ENCODE measurements at regions not wholly inside any gene's neighbourhood (a gene's known extent, or its start where the extent isn't known, plus 50 kb on each side); places are given as distances from the start of the nearest gene placed in this dataset.

DNA sequence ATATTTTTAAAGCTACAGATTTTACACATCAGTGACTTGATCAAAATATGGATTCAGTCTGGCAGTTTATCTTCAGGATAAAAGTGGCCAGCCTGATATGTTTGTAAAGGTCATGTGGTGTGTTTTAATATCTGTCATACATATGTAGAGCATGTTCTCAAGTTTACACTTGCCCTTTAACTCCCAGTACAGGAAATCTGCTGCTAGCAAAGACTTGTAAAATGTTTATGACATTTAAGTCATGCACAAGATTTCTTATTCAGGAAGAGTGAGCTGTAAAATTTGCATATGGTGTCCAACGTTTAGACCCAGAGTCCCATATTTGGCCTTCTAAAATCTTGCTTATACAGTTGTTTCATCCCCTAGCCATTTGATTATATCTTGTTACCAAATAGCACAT lies 197.5 kb upstream of the FLRT2 start:
- H3K4me3 ChIP-seq (ENCODE audit: low read depth in 1 of 5, low read length in 5 of 5): no peak overlapping the region
- no peak overlapping the region for H3K9ac ChIP-seq (ENCODE audit: low read length in 5 of 5)
- H3K27me3 ChIP-seq (ENCODE audit: control insufficient read depth in 5 of 5, insufficient read depth in 4 of 5, low read length in 5 of 5): no peaks in the 10 kb centered on the region
- peaks cover 0 to 4% (median 0%) of the 10 kb centered on the region in 5 donors for H3K9me3 ChIP-seq (ENCODE audit: control insufficient read depth in 5 of 5, low read length in 5 of 5)
- H3K36me3 ChIP-seq (ENCODE audit: control insufficient read depth in 5 of 5, insufficient read depth in 5 of 5, low read length in 5 of 5): no peaks in the 10 kb centered on the region
- no peaks in the 10 kb centered on the region for H3K4me1 ChIP-seq (ENCODE audit: control insufficient read depth in 5 of 5, insufficient read depth in 5 of 5, low read length in 5 of 5)
- H3K27ac ChIP-seq (ENCODE audit: low read depth, low read length): no peak overlapping the region

DNA sequence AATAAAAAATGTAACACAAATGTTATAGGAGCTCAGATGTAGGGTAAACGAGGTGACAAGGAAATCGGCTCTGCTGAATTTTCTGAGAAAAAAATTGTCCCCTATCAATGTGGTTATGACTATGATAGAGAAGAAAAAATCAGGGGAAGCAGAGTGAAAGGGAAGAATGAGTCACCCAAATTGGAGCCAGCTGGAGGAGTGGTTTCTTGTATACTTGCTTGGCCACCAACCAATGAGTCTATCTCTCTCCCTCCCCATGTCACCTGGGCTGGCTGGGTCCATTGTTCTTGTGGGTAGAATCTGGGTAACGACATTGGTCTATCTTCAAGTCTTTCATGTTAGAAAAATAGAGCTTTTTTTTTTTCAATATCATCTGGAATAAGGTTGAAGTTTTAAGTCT lies 196.6 kb upstream of the FLRT2 start:
- Histone ChIP-seq H3K27ac (ENCODE audit: low read depth, low read length) (no peak overlapping the region), H3K36me3 (ENCODE audit: control insufficient read depth in 5 of 5, insufficient read depth in 5 of 5, low read length in 5 of 5) (no peaks in the 10 kb centered on the region), H3K4me1 (ENCODE audit: control insufficient read depth in 5 of 5, insufficient read depth in 5 of 5, low read length in 5 of 5) (no peaks in the 10 kb centered on the region), H3K9ac (ENCODE audit: low read length in 5 of 5) (no peak overlapping the region), H3K4me3 (ENCODE audit: low read depth in 1 of 5, low read length in 5 of 5) (no peak overlapping the region), H3K27me3 (ENCODE audit: control insufficient read depth in 5 of 5, insufficient read depth in 4 of 5, low read length in 5 of 5) (no peaks in the 10 kb centered on the region), H3K9me3 (ENCODE audit: control insufficient read depth in 5 of 5, low read length in 5 of 5) (peaks cover 0 to 4% (median 0%) of the 10 kb centered on the region in 5 donors)

DNA sequence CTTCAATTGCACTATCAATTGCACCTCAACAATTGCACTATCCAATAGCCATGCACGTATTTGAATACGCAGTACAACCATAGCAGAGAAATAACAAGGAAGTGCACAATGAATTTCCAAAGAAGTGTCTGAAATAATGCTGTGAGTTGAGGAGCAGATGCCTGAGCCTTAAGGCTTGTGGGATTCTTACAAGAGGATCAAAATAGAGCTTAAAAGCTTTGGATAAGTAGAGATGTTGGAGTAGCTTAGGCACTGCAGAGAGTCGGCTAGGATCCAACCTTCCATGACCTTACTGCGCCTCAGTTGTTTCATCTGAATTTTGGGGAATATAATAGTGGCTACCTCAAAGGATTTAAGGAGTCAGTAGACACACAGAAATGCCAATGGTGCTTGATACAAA lies 196.1 kb upstream of the FLRT2 start:
- Histone ChIP-seq H3K4me1 (ENCODE audit: control insufficient read depth in 5 of 5, insufficient read depth in 5 of 5, low read length in 5 of 5) (no peaks in the 10 kb centered on the region), H3K4me3 (ENCODE audit: low read depth in 1 of 5, low read length in 5 of 5) (no peak overlapping the region)

DNA sequence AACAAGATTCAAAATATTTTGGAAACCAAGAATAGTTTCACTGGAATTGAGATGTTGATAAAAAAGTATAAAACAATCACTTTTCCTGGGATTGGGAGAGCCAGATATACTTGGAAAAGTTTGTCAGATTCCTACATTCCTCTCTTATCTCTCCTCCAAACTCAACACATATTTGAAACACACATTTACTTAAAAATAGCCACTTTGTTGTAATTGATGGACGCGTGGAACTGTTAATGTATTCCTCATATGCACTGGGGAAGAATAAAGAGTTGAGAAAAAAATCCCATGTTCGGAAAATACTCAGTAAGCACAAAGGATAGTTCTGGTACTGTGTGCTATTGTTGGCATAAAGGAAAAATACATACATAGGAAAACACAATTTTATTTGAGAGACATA lies 195.6 kb upstream of the FLRT2 start:
- Histone ChIP-seq H3K4me1 (ENCODE audit: control insufficient read depth in 5 of 5, insufficient read depth in 5 of 5, low read length in 5 of 5) (no peaks in the 10 kb centered on the region), H3K36me3 (ENCODE audit: control insufficient read depth in 5 of 5, insufficient read depth in 5 of 5, low read length in 5 of 5) (no peaks in the 10 kb centered on the region), H3K27me3 (ENCODE audit: control insufficient read depth in 5 of 5, insufficient read depth in 4 of 5, low read length in 5 of 5) (no peaks in the 10 kb centered on the region), H3K9me3 (ENCODE audit: control insufficient read depth in 5 of 5, low read length in 5 of 5) (peaks cover 0 to 4% (median 0%) of the 10 kb centered on the region in 5 donors), H3K9ac (ENCODE audit: low read length in 5 of 5) (no peak overlapping the region), H3K4me3 (ENCODE audit: low read depth in 1 of 5, low read length in 5 of 5) (no peak overlapping the region), H3K27ac (ENCODE audit: low read depth, low read length) (no peak overlapping the region)

More for the DNA sequence above, 196.1 kb upstream of the FLRT2 start:
- Histone ChIP-seq H3K9ac (ENCODE audit: low read length in 5 of 5) (no peak overlapping the region), H3K27me3 (ENCODE audit: control insufficient read depth in 5 of 5, insufficient read depth in 4 of 5, low read length in 5 of 5) (no peaks in the 10 kb centered on the region), H3K36me3 (ENCODE audit: control insufficient read depth in 5 of 5, insufficient read depth in 5 of 5, low read length in 5 of 5) (no peaks in the 10 kb centered on the region), H3K9me3 (ENCODE audit: control insufficient read depth in 5 of 5, low read length in 5 of 5) (peaks cover 0 to 4% (median 0%) of the 10 kb centered on the region in 5 donors), H3K27ac (ENCODE audit: low read depth, low read length) (no peak overlapping the region)

DNA sequence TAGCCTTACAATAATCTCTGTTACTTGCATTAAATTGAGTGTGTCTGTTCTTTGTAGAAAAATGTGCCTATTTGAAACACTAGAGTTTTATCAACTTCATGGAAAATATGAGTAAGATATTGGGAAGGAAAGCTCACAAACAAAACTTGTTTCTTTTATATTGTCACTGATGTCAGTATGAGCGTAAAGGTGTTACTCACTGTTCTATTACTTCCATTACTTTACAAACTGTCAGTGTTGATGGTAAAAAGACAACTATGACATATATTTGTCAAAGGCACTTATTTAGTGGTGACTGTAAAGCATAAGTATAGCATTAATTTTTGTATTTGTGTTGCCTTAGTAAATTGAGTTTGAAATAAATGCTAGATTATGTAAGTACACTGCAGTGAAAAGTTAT lies 193.7 kb upstream of the FLRT2 start:
- no peaks in the 10 kb centered on the region for H3K4me1 ChIP-seq (ENCODE audit: control insufficient read depth in 5 of 5, insufficient read depth in 5 of 5, low read length in 5 of 5)
- peaks cover 0 to 4% (median 0%) of the 10 kb centered on the region in 5 donors for H3K9me3 ChIP-seq (ENCODE audit: control insufficient read depth in 5 of 5, low read length in 5 of 5)
- H3K36me3 ChIP-seq (ENCODE audit: control insufficient read depth in 5 of 5, insufficient read depth in 5 of 5, low read length in 5 of 5): no peaks in the 10 kb centered on the region
- no peak overlapping the region for H3K27ac ChIP-seq (ENCODE audit: low read depth, low read length)
- H3K4me3 ChIP-seq (ENCODE audit: low read depth in 1 of 5, low read length in 5 of 5): no peak overlapping the region
- H3K9ac ChIP-seq (ENCODE audit: low read length in 5 of 5): no peak overlapping the region
- H3K27me3 ChIP-seq (ENCODE audit: control insufficient read depth in 5 of 5, insufficient read depth in 4 of 5, low read length in 5 of 5): no peaks in the 10 kb centered on the region

DNA sequence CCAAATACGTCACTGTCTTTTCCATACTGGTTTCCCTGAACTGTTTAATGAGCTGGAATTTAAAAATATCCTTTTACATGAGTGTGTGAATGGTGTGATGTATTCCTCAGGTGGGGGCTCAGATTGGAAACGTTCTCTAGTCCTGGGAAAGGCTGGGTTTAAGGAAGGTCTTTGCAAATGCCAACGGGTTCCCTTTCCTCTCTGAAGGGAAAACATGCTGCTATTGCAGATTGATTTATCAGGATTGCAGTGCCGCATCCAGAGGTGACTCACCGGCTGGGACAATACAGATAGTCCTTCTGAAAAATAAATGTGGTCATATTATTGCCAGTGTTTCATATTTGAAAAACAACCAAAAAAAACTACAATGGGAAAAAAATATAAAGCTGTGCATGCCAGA lies 193.1 kb upstream of the FLRT2 start:
- Histone ChIP-seq H3K9me3 (ENCODE audit: control insufficient read depth in 5 of 5, low read length in 5 of 5) (peaks cover 0 to 4% (median 0%) of the 10 kb centered on the region in 5 donors), H3K36me3 (ENCODE audit: control insufficient read depth in 5 of 5, insufficient read depth in 5 of 5, low read length in 5 of 5) (no peaks in the 10 kb centered on the region), H3K4me1 (ENCODE audit: control insufficient read depth in 5 of 5, insufficient read depth in 5 of 5, low read length in 5 of 5) (no peaks in the 10 kb centered on the region), H3K27ac (ENCODE audit: low read depth, low read length) (no peak overlapping the region), H3K27me3 (ENCODE audit: control insufficient read depth in 5 of 5, insufficient read depth in 4 of 5, low read length in 5 of 5) (no peaks in the 10 kb centered on the region), H3K9ac (ENCODE audit: low read length in 5 of 5) (no peak overlapping the region), H3K4me3 (ENCODE audit: low read depth in 1 of 5, low read length in 5 of 5) (no peak overlapping the region)

DNA sequence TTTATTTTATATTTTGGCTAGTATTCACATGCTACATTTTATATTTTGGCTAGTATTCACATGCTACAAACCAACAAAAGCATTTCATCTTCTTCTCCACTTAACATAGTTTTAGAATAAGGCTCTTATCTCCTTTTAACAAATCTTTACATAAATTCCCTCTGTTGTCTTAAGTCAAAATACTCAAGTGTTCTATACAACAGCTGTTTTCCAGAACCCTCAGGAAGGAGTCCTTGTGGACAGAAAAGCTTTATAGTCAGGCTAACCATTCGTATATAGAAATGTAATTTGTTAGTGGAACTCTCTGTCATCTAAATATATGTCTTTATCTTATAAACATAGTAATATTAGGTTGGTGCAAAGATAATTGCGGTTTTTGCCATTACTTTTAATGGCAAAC lies 191.0 kb upstream of the FLRT2 start:
- Histone ChIP-seq H3K36me3 (ENCODE audit: control insufficient read depth in 5 of 5, insufficient read depth in 5 of 5, low read length in 5 of 5) (no peaks in the 10 kb centered on the region), H3K27ac (ENCODE audit: low read depth, low read length) (no peak overlapping the region), H3K4me3 (ENCODE audit: low read depth in 1 of 5, low read length in 5 of 5) (no peak overlapping the region), H3K9me3 (ENCODE audit: control insufficient read depth in 5 of 5, low read length in 5 of 5) (peaks cover 0 to 4% (median 0%) of the 10 kb centered on the region in 5 donors), H3K9ac (ENCODE audit: low read length in 5 of 5) (no peak overlapping the region), H3K27me3 (ENCODE audit: control insufficient read depth in 5 of 5, insufficient read depth in 4 of 5, low read length in 5 of 5) (no peaks in the 10 kb centered on the region), H3K4me1 (ENCODE audit: control insufficient read depth in 5 of 5, insufficient read depth in 5 of 5, low read length in 5 of 5) (peaks cover 0 to 12% (median 5%) of the 10 kb centered on the region in 5 donors)

DNA sequence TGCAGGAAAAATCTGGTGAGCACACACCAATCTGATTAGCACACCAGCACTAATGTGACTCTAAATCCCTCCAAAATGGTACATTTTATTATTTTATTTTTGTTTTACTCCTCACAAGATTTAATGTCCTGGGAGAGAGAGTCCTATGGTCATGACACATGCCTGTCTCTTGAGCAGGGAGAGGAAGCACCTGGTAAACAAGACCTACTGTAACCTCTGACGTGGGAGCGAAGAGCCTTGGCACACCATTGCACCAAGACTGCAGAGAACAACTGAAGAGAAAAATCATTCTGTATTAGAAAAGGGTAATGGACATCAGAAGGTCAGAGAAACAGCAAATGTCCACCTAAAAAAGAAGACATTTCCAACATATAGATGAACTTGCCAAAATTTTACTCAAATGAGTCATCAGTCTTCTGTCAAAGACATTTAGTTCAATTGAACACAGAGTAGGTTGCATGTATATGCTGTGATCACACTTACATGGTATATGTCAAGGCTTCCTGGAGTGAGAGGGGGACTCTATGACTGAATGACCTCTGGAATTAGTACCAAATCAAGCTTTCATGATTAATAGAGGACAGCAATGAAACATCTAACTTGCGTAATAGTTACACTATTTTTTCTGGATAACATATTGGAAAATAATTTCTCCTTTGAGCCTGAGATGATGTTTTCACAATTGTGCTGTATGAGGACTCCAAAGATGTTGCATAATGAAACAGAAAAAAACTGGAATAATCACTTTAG lies 186.9 kb upstream of the FLRT2 start:
- H3K4me3 ChIP-seq (ENCODE audit: low read depth in 1 of 5, low read length in 5 of 5): no peak overlapping the region
- no peaks in the 10 kb centered on the region for H3K27me3 ChIP-seq (ENCODE audit: control insufficient read depth in 5 of 5, insufficient read depth in 4 of 5, low read length in 5 of 5)
- H3K4me1 ChIP-seq (ENCODE audit: control insufficient read depth in 5 of 5, insufficient read depth in 5 of 5, low read length in 5 of 5): peaks cover 0 to 12% (median 5%) of the 10 kb centered on the region in 5 donors
- H3K36me3 ChIP-seq (ENCODE audit: control insufficient read depth in 5 of 5, insufficient read depth in 5 of 5, low read length in 5 of 5): no peaks in the 10 kb centered on the region
- no peak overlapping the region for H3K27ac ChIP-seq (ENCODE audit: low read depth, low read length)
- H3K9ac ChIP-seq (ENCODE audit: low read length in 5 of 5): no peak overlapping the region
- H3K9me3 ChIP-seq (ENCODE audit: control insufficient read depth in 5 of 5, low read length in 5 of 5): no peaks in the 10 kb centered on the region

DNA sequence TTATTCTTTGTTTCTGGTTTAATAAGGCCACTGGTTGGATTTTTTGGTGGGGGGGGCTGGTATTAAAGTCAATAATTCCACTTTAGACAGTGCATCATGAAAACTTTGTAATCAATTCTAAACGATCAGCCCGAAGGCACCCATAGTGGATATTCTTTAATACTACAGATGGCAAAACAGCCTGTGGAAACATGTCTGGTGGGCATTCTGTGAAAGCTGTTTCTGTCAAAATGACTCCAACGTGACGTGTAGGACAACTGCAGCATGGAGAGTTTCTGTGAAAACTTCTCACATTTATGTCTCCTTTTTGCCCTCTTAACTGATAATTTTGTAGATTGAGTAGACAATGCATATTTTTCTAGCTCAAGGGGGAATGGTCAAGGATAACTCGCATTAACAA lies 185.8 kb upstream of the FLRT2 start:
- no peaks in the 10 kb centered on the region for H3K27me3 ChIP-seq (ENCODE audit: control insufficient read depth in 5 of 5, insufficient read depth in 4 of 5, low read length in 5 of 5)
- H3K4me3 ChIP-seq (ENCODE audit: low read depth in 1 of 5, low read length in 5 of 5): no peak overlapping the region
- H3K9me3 ChIP-seq (ENCODE audit: control insufficient read depth in 5 of 5, low read length in 5 of 5): no peaks in the 10 kb centered on the region
- H3K27ac ChIP-seq (ENCODE audit: low read depth, low read length): no peak overlapping the region
- H3K4me1 ChIP-seq (ENCODE audit: control insufficient read depth in 5 of 5, insufficient read depth in 5 of 5, low read length in 5 of 5): peaks cover 0 to 12% (median 5%) of the 10 kb centered on the region in 5 donors
- no peaks in the 10 kb centered on the region for H3K36me3 ChIP-seq (ENCODE audit: control insufficient read depth in 5 of 5, insufficient read depth in 5 of 5, low read length in 5 of 5)
- H3K9ac ChIP-seq (ENCODE audit: low read length in 5 of 5): no peak overlapping the region

DNA sequence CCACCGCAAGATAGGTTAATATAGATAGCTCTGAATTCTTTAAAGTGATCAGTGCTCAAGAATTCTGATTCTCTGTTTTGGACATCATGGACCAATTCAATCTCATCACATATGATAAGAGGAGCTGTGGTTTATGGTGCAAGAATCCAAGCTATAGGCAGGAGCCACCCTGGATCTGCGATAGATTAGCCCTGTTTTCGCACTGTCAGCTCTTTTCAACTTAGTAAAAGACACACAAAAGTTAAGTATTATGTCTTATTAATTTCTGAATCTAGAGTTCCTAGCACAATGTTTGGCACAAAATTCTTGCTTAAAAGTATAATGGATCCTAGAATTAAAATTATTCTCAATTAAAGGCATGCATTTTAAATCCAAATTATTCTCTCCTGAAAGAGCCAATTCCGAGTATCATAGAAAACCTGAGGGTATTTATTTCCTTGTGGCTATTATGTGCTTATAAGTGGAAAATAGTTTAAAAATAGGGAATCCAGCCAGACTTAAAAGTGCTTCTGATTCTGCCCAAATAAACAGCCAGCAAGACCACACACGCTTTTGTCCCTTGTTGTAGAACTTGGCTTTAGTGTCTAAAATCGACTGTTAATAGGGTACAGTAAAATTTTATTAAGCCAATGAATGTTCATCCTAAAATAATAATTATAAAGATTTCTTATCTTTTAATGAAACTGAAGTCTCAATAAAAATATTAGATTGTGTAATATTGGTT lies 184.9 kb upstream of the FLRT2 start:
- Histone ChIP-seq H3K27me3 (ENCODE audit: control insufficient read depth in 5 of 5, insufficient read depth in 4 of 5, low read length in 5 of 5) (no peaks in the 10 kb centered on the region), H3K9me3 (ENCODE audit: control insufficient read depth in 5 of 5, low read length in 5 of 5) (no peaks in the 10 kb centered on the region), H3K36me3 (ENCODE audit: control insufficient read depth in 5 of 5, insufficient read depth in 5 of 5, low read length in 5 of 5) (no peaks in the 10 kb centered on the region), H3K4me3 (ENCODE audit: low read depth in 1 of 5, low read length in 5 of 5) (no peak overlapping the region), H3K9ac (ENCODE audit: low read length in 5 of 5) (no peak overlapping the region), H3K4me1 (ENCODE audit: control insufficient read depth in 5 of 5, insufficient read depth in 5 of 5, low read length in 5 of 5) (peaks cover 0 to 12% (median 5%) of the 10 kb centered on the region in 5 donors), H3K27ac (ENCODE audit: low read depth, low read length) (no peak overlapping the region)
